Naive B cell (primary cell): ENCODE measurements at regions not wholly inside any gene's neighbourhood (a gene's known extent, or its start where the extent isn't known, plus 50 kb on each side); places are given as distances from the start of the nearest gene placed in this dataset.

Experiments used
- ATAC-seq, 2 donors: fragments of 150-1000 bp; cut with Tn5 transposase; 2 replicates each; pipeline ENCODE4 v1.10.0; 2021; ENCODE audit warnings: low read depth in 2 of 2, mild to moderate bottlenecking in 2 of 2, moderate library complexity in 2 of 2
- DNase-seq: peaks from one replicate; pipeline ENCODE4 v3.0.0; 2022
- H3K27ac Mint-ChIP-seq, 6 donors: one replicate each; pipeline ENCODE4 v1.8.0; 2020 to 2022; ENCODE audit warnings: mild to moderate bottlenecking in 6 of 6, mixed read lengths in 6 of 6, moderate library complexity in 5 of 6, inconsistent platforms in 2 of 6
- H3K27me3 Mint-ChIP-seq, 3 donors: one replicate each; pipeline ENCODE4 v1.8.0; 2021 to 2022; ENCODE audit warnings: mixed read lengths in 3 of 3, mild to moderate bottlenecking in 1 of 3
- H3K36me3 Mint-ChIP-seq, 2 donors: one replicate each; pipeline ENCODE4 v1.8.0; 2020 to 2022; ENCODE audit warnings: mixed read lengths in 2 of 2, inconsistent platforms in 1 of 2, mild to moderate bottlenecking in 1 of 2
- H3K4me1 Mint-ChIP-seq, 3 donors: one replicate each; pipeline ENCODE4 v1.8.0; 2020 to 2022; ENCODE audit warnings: mixed read lengths in 3 of 3, inconsistent platforms in 1 of 3, mild to moderate bottlenecking in 1 of 3, moderate library complexity in 1 of 3
- H3K4me3 Mint-ChIP-seq, 8 donors: one replicate each; pipeline ENCODE4 v1.8.0; 2020 to 2022; ENCODE audit warnings: mild to moderate bottlenecking in 8 of 8, mixed read lengths in 8 of 8, moderate library complexity in 8 of 8, inconsistent platforms in 2 of 8
- H3K9me3 Mint-ChIP-seq, 7 donors: one replicate each; pipeline ENCODE4 v1.8.0; 2020 to 2022; ENCODE audit warnings: mixed read lengths in 7 of 7, mild to moderate bottlenecking in 5 of 7, inconsistent platforms in 2 of 7, moderate library complexity in 1 of 7

DNA sequence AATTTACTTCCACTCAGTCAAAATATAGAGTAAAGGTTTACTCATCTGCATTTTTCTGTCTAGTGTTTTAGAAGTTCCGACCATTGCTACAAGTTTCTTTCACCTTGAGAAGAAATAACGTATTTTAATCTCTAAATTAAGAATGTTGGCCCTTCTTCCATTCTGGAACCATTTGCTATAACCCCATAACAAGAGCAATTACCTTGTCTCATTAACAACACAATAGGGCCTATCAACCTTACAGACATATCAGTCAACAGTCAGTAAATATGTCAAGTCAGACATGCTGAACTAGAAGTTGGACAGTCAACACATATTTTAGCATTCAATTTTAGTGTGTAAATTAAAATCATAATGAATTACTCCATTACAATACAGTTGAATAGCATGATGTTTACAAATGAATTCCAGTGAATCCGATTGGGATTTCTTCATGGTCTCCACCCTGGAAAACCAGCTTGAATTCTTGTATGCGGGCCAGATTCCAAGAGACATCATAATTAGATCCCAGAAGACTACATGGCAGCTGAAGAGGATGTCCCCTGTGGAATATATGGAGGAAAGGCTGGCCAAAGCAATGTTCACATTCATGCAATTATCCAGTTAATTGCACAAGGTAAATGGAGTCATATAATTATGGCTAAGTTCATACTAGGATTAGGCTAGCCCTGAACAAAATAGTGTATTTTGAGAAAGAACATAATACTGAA lies 196.2 kb upstream of the TARS1 start:
- H3K36me3 Mint-ChIP-seq: no peaks in the 10 kb centered on the region
- H3K4me1 Mint-ChIP-seq: peaks cover 10 to 15% (median 13%) of the 10 kb centered on the region in 3 donors
- ATAC-seq (no peak), DNase-seq (no peak)
- no peaks in the 10 kb centered on the region for H3K27me3 Mint-ChIP-seq
- no peak overlapping the region for H3K27ac Mint-ChIP-seq
- H3K9me3 Mint-ChIP-seq: no peaks in the 10 kb centered on the region
- H3K4me3 Mint-ChIP-seq: no peak overlapping the region

DNA sequence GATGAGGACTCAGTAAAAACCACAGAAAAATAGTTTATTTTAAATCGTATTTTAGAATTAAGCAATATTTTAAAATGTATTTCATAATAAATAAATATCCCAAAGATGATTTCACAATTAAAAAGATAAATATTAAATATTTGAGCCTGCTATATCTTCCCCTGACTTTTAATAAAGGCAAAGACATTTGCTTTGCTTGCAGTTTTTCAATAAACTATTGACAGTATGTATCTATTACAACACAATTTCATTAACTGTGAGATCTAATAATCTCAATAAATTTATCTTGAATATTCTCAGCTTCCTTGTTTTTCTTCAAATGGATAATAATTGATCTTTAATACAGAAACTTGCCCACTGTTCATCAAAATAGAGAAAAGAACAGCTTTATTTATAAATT lies 186.2 kb upstream of the TARS1 start:
- H3K4me3 Mint-ChIP-seq: no peak overlapping the region

DNA sequence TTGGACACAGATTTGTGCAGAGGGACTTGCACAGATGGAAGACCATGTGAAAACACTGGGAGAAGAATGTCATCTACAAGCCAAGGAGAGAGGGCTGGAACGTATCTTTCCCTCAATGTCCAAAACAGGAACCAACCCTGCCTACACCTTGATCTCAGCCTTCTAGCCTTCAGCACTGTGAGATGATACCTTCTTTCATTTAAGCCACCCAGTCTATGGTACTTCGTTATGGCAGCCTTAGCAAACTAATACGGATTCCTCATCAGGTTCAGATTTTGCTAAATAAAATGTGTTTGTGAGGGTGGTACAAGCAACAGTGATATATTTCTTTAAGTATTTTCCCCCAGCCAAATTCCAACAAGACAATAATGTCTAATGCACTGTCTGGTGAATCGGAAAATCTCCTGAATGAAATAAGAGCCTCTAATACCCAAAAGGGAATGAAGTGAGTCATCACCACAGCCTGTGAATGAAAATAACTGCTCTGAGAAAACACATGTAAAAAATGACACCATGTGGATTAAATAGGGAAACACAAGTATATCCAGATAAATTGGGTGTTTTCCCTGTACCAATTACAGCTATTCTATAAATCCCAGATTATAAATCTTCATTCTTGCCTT lies 182.8 kb upstream of the TARS1 start:
- H3K36me3 Mint-ChIP-seq: no peaks in the 10 kb centered on the region
- DNase-seq (no peak), ATAC-seq (no peak)
- H3K4me1 Mint-ChIP-seq: no peaks in the 10 kb centered on the region
- no peak overlapping the region for H3K4me3 Mint-ChIP-seq
- no peaks in the 10 kb centered on the region for H3K27me3 Mint-ChIP-seq
- peaks cover 0 to 9% (median 0%) of the 10 kb centered on the region in 7 donors for H3K9me3 Mint-ChIP-seq
- H3K27ac Mint-ChIP-seq: no peak overlapping the region

More for the DNA sequence above, 186.2 kb upstream of the TARS1 start:
- no peaks in the 10 kb centered on the region for H3K9me3 Mint-ChIP-seq
- no peaks in the 10 kb centered on the region for H3K27me3 Mint-ChIP-seq
- H3K27ac Mint-ChIP-seq: no peak overlapping the region
- no peaks in the 10 kb centered on the region for H3K36me3 Mint-ChIP-seq
- DNase-seq (no peak), ATAC-seq (no peak)
- H3K4me1 Mint-ChIP-seq: no peaks in the 10 kb centered on the region

DNA sequence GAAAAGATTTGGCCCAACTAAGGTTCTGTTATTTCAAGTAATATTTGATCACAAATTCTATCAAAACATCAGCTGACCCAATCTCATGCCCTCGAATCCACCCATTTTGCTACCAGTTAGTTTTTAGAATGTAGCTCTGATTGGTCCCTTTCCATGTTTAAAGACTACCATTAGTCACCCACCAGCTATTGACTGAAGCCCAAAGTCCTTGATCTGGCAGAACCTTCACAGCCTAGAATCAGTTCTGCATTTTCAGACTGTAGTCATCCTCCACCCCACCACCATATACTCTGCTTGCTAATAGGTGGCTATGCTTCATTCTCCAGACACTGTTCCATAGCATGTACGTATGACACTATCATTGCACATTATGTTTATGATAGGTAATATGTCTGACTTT lies 182.2 kb upstream of the TARS1 start:
- ATAC-seq: no peak
- Mint-ChIP-seq H3K4me1 (no peaks in the 10 kb centered on the region), H3K27me3 (no peaks in the 10 kb centered on the region), H3K27ac (no peak overlapping the region), H3K4me3 (no peak overlapping the region), H3K36me3 (no peaks in the 10 kb centered on the region), H3K9me3 (peaks cover 0 to 13% (median 3%) of the 10 kb centered on the region in 7 donors)
- DNase-seq: no peak

DNA sequence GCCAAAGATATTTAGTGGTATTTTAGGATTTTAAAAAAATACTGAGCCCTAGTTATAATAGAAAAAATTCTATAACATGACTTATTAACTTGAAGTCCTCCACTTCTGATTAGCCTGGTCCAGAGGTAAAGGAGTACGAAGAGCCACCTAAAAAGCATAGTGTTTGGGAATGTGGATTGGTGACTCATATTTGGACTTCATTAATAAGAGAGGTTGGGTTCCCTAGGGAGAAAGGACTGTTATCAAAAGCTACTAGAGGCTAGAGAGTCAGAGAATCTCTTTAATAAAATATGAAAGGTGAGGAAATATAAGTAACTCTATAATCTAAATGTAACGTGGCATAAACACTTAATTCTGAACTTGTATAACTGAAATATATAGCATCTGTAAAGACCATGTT lies 180.7 kb upstream of the TARS1 start:
- Mint-ChIP-seq H3K27me3 (no peaks in the 10 kb centered on the region), H3K9me3 (peaks cover 8 to 28% (median 14%) of the 10 kb centered on the region in 7 donors), H3K36me3 (peaks cover 0 to 8% of the 10 kb centered on the region in 2 donors), H3K4me3 (no peak overlapping the region), H3K4me1 (no peaks in the 10 kb centered on the region), H3K27ac (no peak overlapping the region)
- ATAC-seq (no peak), DNase-seq (no peak)

DNA sequence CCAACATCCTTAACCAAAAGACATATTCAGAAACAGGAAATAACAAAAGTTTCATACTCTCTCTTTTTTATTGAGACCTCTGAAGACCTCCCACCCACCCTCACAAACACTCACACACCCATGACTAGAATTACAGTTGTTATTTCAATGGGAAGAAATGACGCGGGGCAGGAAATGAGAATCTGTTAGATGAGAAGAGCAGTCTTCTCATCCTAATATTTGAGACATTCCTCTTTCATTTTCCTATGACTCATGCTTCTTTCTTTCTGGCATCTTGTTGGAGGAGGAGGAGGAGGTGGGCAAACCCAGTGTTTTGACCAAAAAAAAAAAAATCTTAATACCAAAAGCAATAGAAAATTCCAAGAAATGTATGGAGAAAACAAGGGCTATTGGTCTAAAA lies 179.5 kb upstream of the TARS1 start:
- ATAC-seq: no peak
- DNase-seq: no peak
- Mint-ChIP-seq H3K27me3 (no peaks in the 10 kb centered on the region), H3K4me1 (no peaks in the 10 kb centered on the region), H3K27ac (no peak overlapping the region), H3K36me3 (peaks cover 0 to 8% of the 10 kb centered on the region in 2 donors), H3K4me3 (no peak overlapping the region), H3K9me3 (peaks cover 8 to 28% (median 14%) of the 10 kb centered on the region in 7 donors)

DNA sequence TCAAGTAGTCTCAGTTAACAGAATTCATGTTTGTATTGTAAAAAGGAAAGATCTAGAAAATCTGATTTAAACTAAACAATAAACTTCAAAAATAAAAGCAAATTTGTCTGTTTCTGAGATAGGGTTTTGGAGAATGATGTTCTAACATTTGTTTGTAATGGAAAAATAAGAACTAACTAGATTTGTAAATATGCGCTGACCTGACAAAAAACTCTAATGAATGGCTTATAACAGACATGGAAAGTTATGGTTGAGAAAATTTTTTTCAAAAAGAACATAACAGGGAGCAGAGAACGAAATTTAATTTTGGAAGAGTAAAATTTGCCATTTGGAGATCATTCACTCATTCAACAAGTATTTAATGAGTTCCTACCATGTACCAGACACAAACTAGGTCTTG lies 179.0 kb upstream of the TARS1 start:
- Mint-ChIP-seq H3K9me3 (peaks cover 8 to 28% (median 14%) of the 10 kb centered on the region in 7 donors), H3K36me3 (peaks cover 0 to 8% of the 10 kb centered on the region in 2 donors), H3K4me1 (no peaks in the 10 kb centered on the region), H3K27me3 (no peaks in the 10 kb centered on the region), H3K27ac (no peak overlapping the region), H3K4me3 (no peak overlapping the region)
- ATAC-seq: no peak
- DNase-seq: no peak

DNA sequence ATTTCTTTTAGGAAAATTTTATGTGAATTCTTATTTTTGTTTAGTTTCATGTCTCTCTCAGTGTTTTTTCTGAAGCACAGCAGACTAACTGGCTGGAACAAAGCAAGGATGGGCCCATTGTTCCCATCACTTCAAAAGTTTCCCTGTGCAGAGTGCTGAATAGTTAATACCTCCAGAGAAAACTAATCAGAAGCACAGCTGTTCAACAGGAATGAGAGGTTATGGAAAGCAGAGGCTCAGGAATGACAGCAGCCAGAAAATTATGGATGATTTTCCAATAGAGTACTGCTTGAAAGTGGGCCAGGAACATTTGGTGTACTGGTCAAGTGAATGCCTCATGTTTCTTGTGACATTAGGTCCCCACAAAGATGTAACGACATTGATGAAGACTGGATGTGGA lies 173.0 kb upstream of the TARS1 start:
- DNase-seq (no peak), ATAC-seq (no peak)
- no peaks in the 10 kb centered on the region for H3K27me3 Mint-ChIP-seq
- peaks cover 0 to 8% of the 10 kb centered on the region in 2 donors for H3K36me3 Mint-ChIP-seq
- no peaks in the 10 kb centered on the region for H3K4me1 Mint-ChIP-seq
- no peak overlapping the region for H3K27ac Mint-ChIP-seq
- H3K4me3 Mint-ChIP-seq: no peak overlapping the region
- peaks cover 8 to 19% (median 10%) of the 10 kb centered on the region in 7 donors for H3K9me3 Mint-ChIP-seq

DNA sequence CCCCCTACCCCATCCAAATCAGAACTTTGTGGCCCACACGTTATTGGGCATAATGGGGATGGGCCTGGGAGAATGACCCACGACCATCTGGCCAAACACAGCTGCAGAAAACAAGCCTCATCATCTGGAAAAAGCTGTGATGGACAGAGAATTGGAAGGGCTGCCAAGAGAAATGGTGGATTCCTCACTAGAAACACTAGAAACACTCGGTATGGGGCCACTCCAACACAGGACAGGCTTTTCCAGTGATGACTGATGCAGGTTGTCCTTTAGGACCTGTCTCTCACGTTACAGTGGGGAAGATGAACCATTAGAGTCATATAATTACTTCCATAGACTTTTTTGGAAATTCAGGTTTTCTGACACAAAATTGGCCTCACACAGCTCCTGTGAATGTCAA lies 172.4 kb upstream of the TARS1 start:
- Mint-ChIP-seq H3K36me3 (peaks cover 0 to 8% of the 10 kb centered on the region in 2 donors), H3K27ac (no peak overlapping the region), H3K9me3 (peaks cover 8 to 17% (median 10%) of the 10 kb centered on the region in 7 donors), H3K4me3 (no peak overlapping the region), H3K27me3 (no peaks in the 10 kb centered on the region), H3K4me1 (no peaks in the 10 kb centered on the region)
- DNase-seq: no peak
- ATAC-seq: no peak

DNA sequence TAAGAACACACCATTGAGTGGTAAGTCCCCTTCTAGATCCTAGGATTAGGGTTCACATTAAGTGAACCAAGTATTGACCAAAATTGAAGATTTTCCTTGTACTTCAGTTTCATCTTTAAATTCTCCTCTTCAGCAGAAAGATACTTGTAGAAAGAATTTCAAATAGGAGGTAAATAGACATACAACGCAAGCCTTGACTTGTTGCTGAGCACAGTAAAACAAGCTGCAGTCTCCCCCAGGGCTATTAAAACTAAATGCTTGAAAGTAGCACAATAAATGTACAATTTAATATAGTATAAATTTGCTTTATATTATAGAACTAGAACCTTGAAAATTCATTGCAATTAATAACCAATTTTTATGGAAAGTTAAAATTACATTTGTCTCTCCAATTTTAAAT lies 170.1 kb upstream of the TARS1 start:
- H3K9me3 Mint-ChIP-seq: no peaks in the 10 kb centered on the region
- no peaks in the 10 kb centered on the region for H3K27me3 Mint-ChIP-seq
- ATAC-seq: no peak
- no peak overlapping the region for H3K4me3 Mint-ChIP-seq
- no peaks in the 10 kb centered on the region for H3K4me1 Mint-ChIP-seq
- no peaks in the 10 kb centered on the region for H3K36me3 Mint-ChIP-seq
- no peak overlapping the region for H3K27ac Mint-ChIP-seq
- DNase-seq: no peak

GRCh38 chr5:33271606-33272005 lies 169.2 kb upstream of the TARS1 start:
- Mint-ChIP-seq H3K27ac (no peak overlapping the region), H3K27me3 (no peaks in the 10 kb centered on the region), H3K9me3 (no peaks in the 10 kb centered on the region), H3K4me1 (no peaks in the 10 kb centered on the region), H3K36me3 (no peaks in the 10 kb centered on the region), H3K4me3 (no peak overlapping the region)
- no peak for DNase-seq
- no peak for ATAC-seq

DNA sequence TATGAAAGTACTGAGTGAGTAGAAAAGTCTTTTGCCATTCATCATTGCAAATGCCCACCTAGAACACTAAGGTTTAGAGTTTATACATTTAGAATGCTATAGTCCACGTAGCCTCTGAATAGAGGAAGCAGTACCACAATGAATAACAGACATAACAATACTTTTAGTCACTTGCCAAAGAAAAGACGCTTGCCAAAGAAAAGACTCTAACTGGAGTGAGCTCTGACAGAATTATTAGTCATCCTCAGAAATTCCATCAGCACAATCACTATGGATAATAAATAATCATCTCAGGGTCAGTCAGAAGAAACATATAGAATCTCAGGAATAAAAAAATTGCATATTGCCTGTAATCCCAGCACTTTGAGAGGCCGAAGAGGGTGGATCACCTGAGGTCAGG lies 168.5 kb upstream of the TARS1 start:
- Mint-ChIP-seq H3K36me3 (no peaks in the 10 kb centered on the region), H3K27ac (no peak overlapping the region), H3K9me3 (no peaks in the 10 kb centered on the region), H3K27me3 (no peaks in the 10 kb centered on the region), H3K4me3 (no peak overlapping the region), H3K4me1 (no peaks in the 10 kb centered on the region)
- no peak for DNase-seq
- no peak for ATAC-seq

- H3K27me3 Mint-ChIP-seq: no peaks in the 10 kb centered on the region
- no peaks in the 10 kb centered on the region for H3K4me1 Mint-ChIP-seq
- no peak overlapping the region for H3K27ac Mint-ChIP-seq
- H3K4me3 Mint-ChIP-seq: no peak overlapping the region
- DNase-seq (no peak), ATAC-seq (no peak)
- H3K9me3 Mint-ChIP-seq: no peaks in the 10 kb centered on the region
- no peaks in the 10 kb centered on the region for H3K36me3 Mint-ChIP-seq
Measured at GRCh38 chr5:33273985-33274384, 166.8 kb upstream of the TARS1 start.

GRCh38 chr5:33275391-33275790 lies 165.4 kb upstream of the TARS1 start:
- Mint-ChIP-seq H3K4me1 (no peaks in the 10 kb centered on the region), H3K9me3 (peaks cover 0 to 3% (median 0%) of the 10 kb centered on the region in 7 donors), H3K27ac (no peak overlapping the region)

More at GRCh38 chr5:33275391-33275790, 165.4 kb upstream of the TARS1 start:
- ATAC-seq (no peak), DNase-seq (no peak)
- no peaks in the 10 kb centered on the region for H3K27me3 Mint-ChIP-seq
- no peak overlapping the region for H3K4me3 Mint-ChIP-seq
- no peaks in the 10 kb centered on the region for H3K36me3 Mint-ChIP-seq
